ENCODE measurements at regions not wholly inside any gene's neighbourhood (a gene's known extent, or its start where the extent isn't known, plus 50 kb on each side); places are given as distances from the start of the nearest gene placed in this dataset.

DNA sequence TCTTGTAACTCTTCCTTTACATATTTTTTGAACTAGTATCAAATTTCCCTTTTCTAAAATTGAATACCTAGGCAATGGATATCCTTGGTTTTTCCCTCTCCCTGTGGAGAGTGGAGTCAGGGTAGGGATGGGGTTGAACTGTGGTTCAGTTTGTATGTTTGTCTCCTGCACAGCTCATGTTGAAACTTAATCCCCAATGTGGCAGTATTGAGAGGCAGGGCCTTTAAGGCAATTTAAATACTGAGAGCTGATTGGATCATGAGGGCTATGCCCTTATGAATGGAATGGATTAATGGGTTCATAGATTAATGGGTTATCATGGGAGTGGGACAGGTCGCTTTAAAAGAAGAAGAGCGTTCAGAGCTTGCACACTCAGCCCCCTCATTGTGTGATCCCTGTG is 127.2 kb upstream of the RGS6 start:
- TF ChIP-seq, protein P1, sequence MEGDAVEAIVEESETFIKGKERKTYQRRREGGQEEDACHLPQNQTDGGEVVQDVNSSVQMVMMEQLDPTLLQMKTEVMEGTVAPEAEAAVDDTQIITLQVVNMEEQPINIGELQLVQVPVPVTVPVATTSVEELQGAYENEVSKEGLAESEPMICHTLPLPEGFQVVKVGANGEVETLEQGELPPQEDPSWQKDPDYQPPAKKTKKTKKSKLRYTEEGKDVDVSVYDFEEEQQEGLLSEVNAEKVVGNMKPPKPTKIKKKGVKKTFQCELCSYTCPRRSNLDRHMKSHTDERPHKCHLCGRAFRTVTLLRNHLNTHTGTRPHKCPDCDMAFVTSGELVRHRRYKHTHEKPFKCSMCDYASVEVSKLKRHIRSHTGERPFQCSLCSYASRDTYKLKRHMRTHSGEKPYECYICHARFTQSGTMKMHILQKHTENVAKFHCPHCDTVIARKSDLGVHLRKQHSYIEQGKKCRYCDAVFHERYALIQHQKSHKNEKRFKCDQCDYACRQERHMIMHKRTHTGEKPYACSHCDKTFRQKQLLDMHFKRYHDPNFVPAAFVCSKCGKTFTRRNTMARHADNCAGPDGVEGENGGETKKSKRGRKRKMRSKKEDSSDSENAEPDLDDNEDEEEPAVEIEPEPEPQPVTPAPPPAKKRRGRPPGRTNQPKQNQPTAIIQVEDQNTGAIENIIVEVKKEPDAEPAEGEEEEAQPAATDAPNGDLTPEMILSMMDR (conservative IDR thresholded peaks at IDR 0.05; ENCODE audit: low read length): no peak
- no peak for TF ChIP-seq EZH2phosphoT487 (IDR thresholded peaks at IDR 0.05; ENCODE audit: borderline replicate concordance, low read depth, low read length)
